ENCODE measurements at regions not wholly inside any gene's neighbourhood (a gene's known extent, or its start where the extent isn't known, plus 50 kb on each side); places are given as distances from the start of the nearest gene placed in this dataset.

GRCh38 chr5:52725065-52725746, 62.5 kb upstream of the ITGA1 start:
- H3K27ac ChIP-seq, result no peak overlapping the region
- TF ChIP-seq EP300 (IDR thresholded peaks at IDR 0.05), result no peak

GRCh38 chr5:52725808-52726207, 61.9 kb upstream of the ITGA1 start:
- no peaks in the 10 kb centered on the region for H3K36me3 ChIP-seq

More at GRCh38 chr5:52725065-52725746, 62.5 kb upstream of the ITGA1 start:
- WGBS, result 33% methylated on average over 6 of the region's 6 CpGs
- Histone ChIP-seq H3K4me1 (peaks cover 16% of the 10 kb centered on the region), H3K4me3 (no peak overlapping the region), H3K9me3 (no peaks in the 10 kb centered on the region), H3K27me3 (no peaks in the 10 kb centered on the region), H3K36me3 (no peaks in the 10 kb centered on the region)
- no peak for DNase-seq (ENCODE audit: low spot score in 2 of 2)

GRCh38 chr5:52727020-52727419, 60.7 kb upstream of the ITGA1 start:
- no peak for DNase-seq (ENCODE audit: low spot score in 2 of 2)
- no peak overlapping the region for H3K4me3 ChIP-seq
- no peaks in the 10 kb centered on the region for H3K9me3 ChIP-seq
- no peaks in the 10 kb centered on the region for H3K27me3 ChIP-seq
- no peak for TF ChIP-seq POLR2A (IDR thresholded peaks at IDR 0.05)
- no peak for TF ChIP-seq EP300 (IDR thresholded peaks at IDR 0.05)
- TF ChIP-seq CTCF (IDR thresholded peaks at IDR 0.05), result no peak
- TF ChIP-seq POLR2AphosphoS5 (IDR thresholded peaks at IDR 0.05), result no peak
- no peak overlapping the region for H3K27ac ChIP-seq
- peaks cover 16% of the 10 kb centered on the region for H3K4me1 ChIP-seq
- no peaks in the 10 kb centered on the region for H3K36me3 ChIP-seq

More at GRCh38 chr5:52725808-52726207, 61.9 kb upstream of the ITGA1 start:
- Histone ChIP-seq H3K9me3 (no peaks in the 10 kb centered on the region), H3K4me3 (no peak overlapping the region), H3K27me3 (no peaks in the 10 kb centered on the region), H3K4me1 (peaks cover 16% of the 10 kb centered on the region), H3K27ac (no peak overlapping the region)
- no peak for TF ChIP-seq EP300 (IDR thresholded peaks at IDR 0.05)
- no peak for TF ChIP-seq CTCF (IDR thresholded peaks at IDR 0.05)
- TF ChIP-seq POLR2AphosphoS5 (IDR thresholded peaks at IDR 0.05), result no peak
- DNase-seq (ENCODE audit: low spot score in 2 of 2), result no peak
- WGBS, result 42% methylated on average over 3 of the region's 3 CpGs

GRCh38 chr5:52727576-52727975, 60.1 kb upstream of the ITGA1 start:
- H3K9me3 ChIP-seq, result no peaks in the 10 kb centered on the region
- TF ChIP-seq POLR2A (IDR thresholded peaks at IDR 0.05) (no peak), CTCF (IDR thresholded peaks at IDR 0.05) (no peak), EP300 (IDR thresholded peaks at IDR 0.05) (no peak), POLR2AphosphoS5 (IDR thresholded peaks at IDR 0.05) (no peak)
- no peak overlapping the region for H3K27ac ChIP-seq
- H3K27me3 ChIP-seq, result no peaks in the 10 kb centered on the region
- peaks cover 16% of the 10 kb centered on the region for H3K4me1 ChIP-seq
- DNase-seq (ENCODE audit: low spot score in 2 of 2), result no peak
- H3K4me3 ChIP-seq, result no peak overlapping the region
- no peaks in the 10 kb centered on the region for H3K36me3 ChIP-seq
- WGBS, result 19% methylated on average over 6 of the region's 6 CpGs

GRCh38 chr5:52728224-52728623, 59.5 kb upstream of the ITGA1 start:
- no peak overlapping the region for H3K4me3 ChIP-seq
- WGBS, result 83% methylated on average over 3 of the region's 3 CpGs
- no peaks in the 10 kb centered on the region for H3K27me3 ChIP-seq
- no peak for TF ChIP-seq EP300 (IDR thresholded peaks at IDR 0.05)
- TF ChIP-seq POLR2A (IDR thresholded peaks at IDR 0.05), result no peak
- TF ChIP-seq CTCF (IDR thresholded peaks at IDR 0.05), result no peak
- no peak for TF ChIP-seq POLR2AphosphoS5 (IDR thresholded peaks at IDR 0.05)
- H3K27ac ChIP-seq, result no peak overlapping the region
- no peak for DNase-seq (ENCODE audit: low spot score in 2 of 2)
- H3K9me3 ChIP-seq, result no peaks in the 10 kb centered on the region
- peaks cover 16% of the 10 kb centered on the region for H3K4me1 ChIP-seq
- no peaks in the 10 kb centered on the region for H3K36me3 ChIP-seq

- Histone ChIP-seq H3K4me1 (peaks cover 16% of the 10 kb centered on the region), H3K27ac (no peak overlapping the region), H3K27me3 (no peaks in the 10 kb centered on the region), H3K4me3 (no peak overlapping the region), H3K9me3 (no peaks in the 10 kb centered on the region), H3K36me3 (no peaks in the 10 kb centered on the region)
- TF ChIP-seq POLR2AphosphoS5 (IDR thresholded peaks at IDR 0.05), result no peak
- TF ChIP-seq EP300 (IDR thresholded peaks at IDR 0.05), result no peak
- TF ChIP-seq CTCF (IDR thresholded peaks at IDR 0.05), result no peak
- no peak for TF ChIP-seq POLR2A (IDR thresholded peaks at IDR 0.05)
- DNase-seq (ENCODE audit: low spot score in 2 of 2), result no peak
- WGBS, result 85% methylated on average over 5 of the region's 5 CpGs
Observed at GRCh38 chr5:52728686-52729085, 59.0 kb upstream of the ITGA1 start.
